SK-N-SH (cell line): ENCODE measurements at regions not wholly inside any gene's neighbourhood (a gene's known extent, or its start where the extent isn't known, plus 50 kb on each side); places are given as distances from the start of the nearest gene placed in this dataset.

Experiments used
- CTCF ChIA-PET: fragments of 300-600, 350-600 bp; formaldehyde crosslinking; extraction: SDS; loops from one replicate; lab custom pipeline; 2021; lab: Yijun Ruan, JAX
- POLR2A ChIA-PET: fragments of 350-600 bp; sonication (Branson Sonifier 250); formaldehyde crosslinking; extraction: SDS; loops from one replicate; lab custom pipeline; 2020; ENCODE audit warnings: antibody characterized with exemption, inconsistent platforms; lab: Yijun Ruan, JAX
- DNase-seq: peaks from one replicate; pipeline ENCODE4 v3.0.0; 2012
- H2AFZ ChIP-seq: fragments of 200-600 bp; sonication (generic); 2 replicates; pipeline ENCODE4 v1.8.1; 2016; ENCODE audit warnings: antibody characterized with exemption, mild to moderate bottlenecking, low read depth
- H3F3A ChIP-seq: fragments of 200-600 bp; sonication (generic); replicated peaks from 2 replicates; pipeline ENCODE3; 2016; ENCODE audit warnings: antibody characterized with exemption, mild to moderate bottlenecking; ENCODE audit not compliant: insufficient read depth
- H3K27ac ChIP-seq, 2 experiments: fragments of 200-500 bp in 1 of 2; fragments of 200-600 bp in 1 of 2; sonication (Bioruptor generic) in 1 of 2; sonication (generic), shearing (Covaris generic) in 1 of 2; 2 replicates each; pipeline versions ENCODE4 v1.5.1 to v1.6.1; 2014 to 2016; ENCODE audit warnings: low read depth in 2 of 2, inconsistent platforms in 1 of 2, low read length in 1 of 2, mild to moderate bottlenecking in 1 of 2, mixed read lengths in 1 of 2
- H3K27me3 ChIP-seq: fragments of 200-600 bp; sonication (generic), shearing (Covaris generic); 2 replicates; pipeline ENCODE4 v1.6.1; 2016; ENCODE audit warnings: mixed run types; ENCODE audit not compliant: insufficient read depth
- H3K36me3 ChIP-seq, 2 experiments: fragments of 200-500 bp in 1 of 2; fragments of 200-600 bp in 1 of 2; sonication (Bioruptor generic) in 1 of 2; sonication (generic) in 1 of 2; replicated peaks in 1 of 2; 2 replicates each; pipeline versions ENCODE3 to v1.5.1; 2014 to 2016; ENCODE audit warnings: low read length in 1 of 2, mild to moderate bottlenecking in 1 of 2; ENCODE audit not compliant: insufficient read depth in 2 of 2, control insufficient read depth in 1 of 2
- H3K4me1 ChIP-seq, 2 experiments: fragments of 200-500 bp in 1 of 2; fragments of 200-600 bp in 1 of 2; sonication (Bioruptor generic) in 1 of 2; sonication (generic), shearing (Covaris generic) in 1 of 2; 2 replicates each; pipeline versions ENCODE4 v1.5.1 to v1.6.1; 2014 to 2016; ENCODE audit warnings: low read depth in 1 of 2, low read length in 1 of 2, mixed run types in 1 of 2; ENCODE audit not compliant: insufficient read depth in 2 of 2, control insufficient read depth in 1 of 2
- H3K4me2 ChIP-seq: fragments of 200-600 bp; sonication (generic), shearing (Covaris generic); 2 replicates; pipeline ENCODE4 v1.6.1; 2017; ENCODE audit warnings: mixed run types
- H3K4me3 ChIP-seq, 2 experiments: fragments of 200-500 bp in 1 of 2; fragments of 200-600 bp in 1 of 2; sonication (Bioruptor generic) in 1 of 2; sonication (generic), shearing (Covaris generic) in 1 of 2; 2 replicates each; pipeline versions ENCODE4 v1.5.1 to v1.8.1; 2014 to 2016; ENCODE audit warnings: low read depth in 2 of 2, inconsistent platforms in 1 of 2, low read length in 1 of 2, mild to moderate bottlenecking in 1 of 2, mixed read lengths in 1 of 2, moderate library complexity in 1 of 2
- H3K79me2 ChIP-seq: fragments of 200-600 bp; sonication (generic); 2 replicates; pipeline ENCODE4 v1.8.1; 2017; ENCODE audit warnings: mild to moderate bottlenecking; ENCODE audit not compliant: insufficient read depth
- H3K9ac ChIP-seq: fragments of 200-600 bp; sonication (generic); 2 replicates; pipeline ENCODE4 v1.6.1; 2017; ENCODE audit warnings: mixed run types
- H3K9me2 ChIP-seq: fragments of 200-600 bp; sonication (generic); 2 replicates; pipeline ENCODE4 v1.6.1; 2017; ENCODE audit warnings: mixed run types
- H3K9me3 ChIP-seq: fragments of 200-600 bp; sonication (generic); 2 replicates; pipeline ENCODE4 v1.6.1; 2017; ENCODE audit warnings: mixed run types, mild to moderate bottlenecking, moderate library complexity
- H4K20me1 ChIP-seq: fragments of 200-600 bp; sonication (generic); 2 replicates; pipeline ENCODE4 v1.6.1; 2017; ENCODE audit warnings: mild to moderate bottlenecking, mixed run types; ENCODE audit not compliant: insufficient read depth
- ELF1 ChIP-seq: IDR thresholded peaks from 2 replicates; pipeline ENCODE4 v1.4.0; 2012
- EP300 ChIP-seq, 2 experiments: IDR thresholded peaks; 2 replicates each; pipeline versions ENCODE4 v1.4.0 to v1.6.1; 2012; ENCODE audit warnings: borderline replicate concordance in 1 of 2, low read depth in 1 of 2, low read length in 1 of 2
- GATA2 ChIP-seq: sonication (generic); formaldehyde crosslinking; IDR thresholded peaks from 2 replicates; pipeline ENCODE4 v1.5.0; 2020; ENCODE audit warnings: mild to moderate bottlenecking, missing genetic modification reagents
- JUND ChIP-seq: IDR thresholded peaks from 2 replicates; pipeline ENCODE4 v1.4.0; 2012
- MEF2A ChIP-seq: IDR thresholded peaks from 2 replicates; pipeline ENCODE4 v1.4.0; 2012; ENCODE audit warnings: low read depth, borderline replicate concordance
- NFIC ChIP-seq: IDR thresholded peaks from 2 replicates; pipeline ENCODE4 v1.4.0; 2012; ENCODE audit warnings: borderline replicate concordance
- PBX3 ChIP-seq: IDR thresholded peaks from 2 replicates; pipeline ENCODE4; 2012
- POLR2AphosphoS5 ChIP-seq: IDR thresholded peaks from 2 replicates; pipeline ENCODE4 v1.6.1; 2012; ENCODE audit warnings: low read depth, low read length
- RAD21 ChIP-seq: IDR thresholded peaks from 2 replicates; pipeline ENCODE4 v1.6.1; 2012; ENCODE audit warnings: mild to moderate bottlenecking, low read length
- RCOR1 ChIP-seq: fragments of 150-350 bp; IDR thresholded peaks from 2 replicates; pipeline ENCODE4 v1.6.1; 2017; ENCODE audit warnings: antibody characterized with exemption, low read length
- RFX5 ChIP-seq: IDR thresholded peaks from 2 replicates; pipeline ENCODE4 v1.6.1; 2012; ENCODE audit warnings: mild to moderate bottlenecking, improper control_type of control experiment, low read length
- SIN3A ChIP-seq: IDR thresholded peaks from 2 replicates; pipeline ENCODE4 v1.6.1; 2012; ENCODE audit warnings: low read depth, mild to moderate bottlenecking, low read length, moderate library complexity, borderline replicate concordance
- USF1 ChIP-seq: IDR thresholded peaks from 2 replicates; pipeline ENCODE4 v1.4.0; 2012; ENCODE audit warnings: low read depth, borderline replicate concordance
- ZBTB33 ChIP-seq: IDR thresholded peaks from 2 replicates; pipeline ENCODE4 v1.4.0; 2012; ENCODE audit warnings: low read depth, borderline replicate concordance
- WGBS: methylation state at CpG from one replicate; pipeline ENCODE4 v1.1.6; 2017; ENCODE audit warnings: low lambda C conversion rate; 5-methylcytosine and 5-hydroxymethylcytosine counted together

GRCh38 chr5:172561151-172561550, 79.9 kb upstream of the NEURL1B start:
- Histone ChIP-seq H3K9me2 (no peaks in the 10 kb centered on the region), H3K9ac (no peak overlapping the region), H3K4me1 (peaks cover 0 to 15% of the 10 kb centered on the region in 2 experiments; a peak in 1 of 4 replicates), H3K36me3 (no peaks in the 10 kb centered on the region), H4K20me1 (no peaks in the 10 kb centered on the region), H3K4me2 (no peak overlapping the region), H3K79me2 (no peaks in the 10 kb centered on the region), H2AFZ (no peak overlapping the region), H3K27ac (no peak overlapping the region), H3K4me3 (no peak overlapping the region), H3F3A (no peaks in the 10 kb centered on the region), H3K27me3 (peaks cover 35% of the 10 kb centered on the region; the same call in 1 of the 2 replicates), H3K9me3 (no peaks in the 10 kb centered on the region)
- TF ChIP-seq ELF1: no peak
- no peak for TF ChIP-seq RCOR1
- TF ChIP-seq JUND: no peak
- TF ChIP-seq ZBTB33: no peak
- TF ChIP-seq USF1: no peak
- no peak for TF ChIP-seq EP300 (IDR thresholded peaks at IDR 0.05; ENCODE audit: borderline replicate concordance in 1 of 2, low read depth in 1 of 2, low read length in 1 of 2)
- TF ChIP-seq MEF2A: no peak
- TF ChIP-seq RAD21: no peak
- TF ChIP-seq GATA2: no peak
- no peak for TF ChIP-seq POLR2AphosphoS5
- TF ChIP-seq SIN3A: no peak
- no peak for TF ChIP-seq NFIC
- CTCF ChIA-PET: interaction anchor here (1.1 kb wide), 1 partner anchor 10 kb away, joined by 3 read pairs; no protein-coding TSS in a partner anchor
- no peak for DNase-seq
- POLR2A ChIA-PET: no interaction called here
- WGBS: 68% methylated on average over 3 of the region's 3 CpGs

DNA sequence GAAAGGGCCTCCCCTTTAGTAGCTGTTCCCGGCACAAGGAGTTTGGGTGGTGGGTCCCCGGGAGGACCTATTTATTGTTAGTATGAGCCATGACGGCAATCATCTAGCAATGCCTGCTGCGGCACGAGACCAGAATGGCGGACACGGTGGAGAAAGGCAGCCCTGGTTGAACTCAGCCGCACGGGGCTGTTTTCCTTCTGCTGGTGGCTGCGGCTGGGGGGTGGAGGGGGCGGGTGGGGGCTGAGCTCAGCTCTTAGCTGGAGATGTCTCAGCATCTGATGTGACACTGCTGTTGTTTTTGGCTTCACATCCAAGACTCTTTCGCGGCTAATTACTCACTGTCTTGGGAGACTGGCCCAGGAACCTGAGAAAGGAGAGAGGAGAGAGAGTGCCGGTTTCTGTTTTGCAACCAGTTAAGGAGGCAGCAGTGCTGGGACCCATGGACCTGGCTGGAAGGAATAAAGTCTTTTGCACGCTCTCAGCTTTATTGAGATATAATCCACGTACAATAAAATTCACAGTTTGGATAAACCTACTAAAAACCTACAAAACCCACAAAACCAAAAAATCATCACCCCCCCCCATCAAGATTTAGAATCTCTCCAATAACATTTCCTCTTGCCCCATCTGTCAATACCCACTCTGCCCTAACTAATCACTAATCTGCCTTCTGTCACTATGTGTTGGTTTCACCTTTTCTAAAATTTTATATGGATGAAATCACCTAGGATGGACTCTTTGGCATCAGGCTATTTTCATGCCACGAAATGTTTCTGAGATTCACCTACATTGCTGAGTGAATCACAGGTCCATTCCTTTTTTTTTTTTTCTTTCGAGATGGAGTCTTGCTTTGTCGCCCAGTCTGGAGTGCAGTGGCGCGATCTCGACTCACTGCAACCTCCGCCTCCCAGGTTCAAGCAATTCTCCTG, 81.8 kb upstream of the NEURL1B start:
- POLR2A ChIA-PET: no interaction called here
- no peaks in the 10 kb centered on the region for H3K36me3 ChIP-seq
- H3K4me3 ChIP-seq: no peak overlapping the region
- no peak overlapping the region for H3K9ac ChIP-seq
- H3K9me3 ChIP-seq: no peaks in the 10 kb centered on the region
- DNase-seq: no peak
- H3F3A ChIP-seq: no peaks in the 10 kb centered on the region
- peaks cover 0 to 17% of the 10 kb centered on the region in 2 experiments; a peak in 1 of 4 replicates for H3K4me1 ChIP-seq
- H3K9me2 ChIP-seq: no peaks in the 10 kb centered on the region
- H3K4me2 ChIP-seq: no peak overlapping the region
- H3K79me2 ChIP-seq: no peaks in the 10 kb centered on the region
- WGBS: 63% methylated on average over 18 of the region's 23 CpGs
- H4K20me1 ChIP-seq: no peaks in the 10 kb centered on the region
- no peak overlapping the region for H3K27ac ChIP-seq
- TF ChIP-seq PBX3 (peak; percentile 63), RFX5 (no peak), NFIC (peak; percentile 66)
- no peak overlapping the region for H2AFZ ChIP-seq
- peaks cover 17% of the 10 kb centered on the region; the same call in 1 of the 2 replicates for H3K27me3 ChIP-seq
- CTCF ChIA-PET: no interaction called here
